Ishikawa (cell line): ENCODE measurements at regions not wholly inside any gene's neighbourhood (a gene's known extent, or its start where the extent isn't known, plus 50 kb on each side); places are given as distances from the start of the nearest gene placed in this dataset.

Experiments used
- CEBPB ChIP-seq: IDR thresholded peaks from 2 replicates; pipeline ENCODE4 v1.6.1; 2012
- EP300 ChIP-seq: IDR thresholded peaks from 2 replicates; pipeline ENCODE4 v1.6.1; 2012; ENCODE audit warnings: borderline replicate concordance
- MAX ChIP-seq: IDR thresholded peaks from 2 replicates; pipeline ENCODE4 v1.6.1; 2012

- TF ChIP-seq CEBPB (no peak), EP300 (no peak), MAX (no peak)
Observed at GRCh38 chr4:124484940-124485339, 227.6 kb downstream of the ANKRD50 start.
